K562 (cell line): ENCODE measurements at regions not wholly inside any gene's neighbourhood (a gene's known extent, or its start where the extent isn't known, plus 50 kb on each side); places are given as distances from the start of the nearest gene placed in this dataset. TPM values are rescaled to one million over a fixed set of nuclear protein-coding genes. Genes with fewer than 3 reads are reported as not detected.

ENCODE experiments used
- ATAC-seq: fragments of 200-7000 bp; cut with Tn5 transposase; 3 replicates; pipeline ENCODE4 v1.9.1; 2020; ENCODE audit warnings: moderate library complexity
- BruUV-seq: library from RNA; stranded (reverse); fragments of 400-500 nt; replicated peaks from 2 replicates; lab custom pipeline; 2021; lab: Mats Ljungman, UMichigan
- CTCF ChIA-PET: fragments of 300-600 bp; formaldehyde crosslinking; extraction: SDS; loops from one replicate; lab custom pipeline; 2021; ENCODE audit warnings: low intra/inter-chr PET ratio; lab: Yijun Ruan, JAX
- POLR2A ChIA-PET: fragments of 300-600, 350-650 bp; sonication (Branson Sonifier 250); formaldehyde crosslinking; extraction: SDS; loops from one replicate; lab custom pipeline; 2021; ENCODE audit warnings: antibody characterized with exemption, inconsistent platforms; lab: Yijun Ruan, JAX
- DNase-seq, 4 experiments: peaks; one replicate each; pipeline versions ENCODE4 v3.0.0 to v3.0.0-alpha.2; 2011 to 2018; ENCODE audit warnings: low spot score in 3 of 4, mixed read lengths in 3 of 4; ENCODE audit errors: extremely low read depth in 1 of 4
- FAIRE-seq: peaks from 2 replicates; lab custom pipeline; 2011; peaks lifted over from hg19 to GRCh38; lab: Jason Lieb, UNC
- H2AFZ ChIP-seq: 2 replicates; pipeline ENCODE4 v1.6.0; 2011; ENCODE audit warnings: low read depth, low read length, control low read depth, inconsistent platforms
- H3K27ac ChIP-seq: fragments of 200-600 bp; 3 replicates; pipeline ENCODE4 v1.8.0; 2011; ENCODE audit warnings: low read depth, mild to moderate bottlenecking, control low read depth, inconsistent platforms, low read length, moderate library complexity, mixed read lengths; ENCODE audit errors: extremely low read depth
- H3K27me3 ChIP-seq, 2 experiments: fragments of 300-600 bp in 1 of 2; 2 replicates in 1 of 2; 3 replicates in 1 of 2; pipeline versions ENCODE4 v1.6.0 to v1.8.0; 2011; ENCODE audit warnings: inconsistent platforms in 2 of 2, low read length in 2 of 2, mild to moderate bottlenecking in 1 of 2, mixed read lengths in 1 of 2, moderate library complexity in 1 of 2; ENCODE audit not compliant: control insufficient read depth in 2 of 2, insufficient read depth in 2 of 2
- H3K36me3 ChIP-seq: fragments of 300-600 bp; 3 replicates; pipeline ENCODE4 v1.8.0; 2011; ENCODE audit warnings: mild to moderate bottlenecking, low read length, inconsistent platforms; ENCODE audit not compliant: control insufficient read depth, insufficient read depth
- H3K4me1 ChIP-seq, 2 experiments: fragments of 200-600 bp in 1 of 2; replicated peaks in 1 of 2; 2 replicates in 1 of 2; 3 replicates in 1 of 2; pipeline versions ENCODE4 v1.5.1 to v1.8.0; 2011; ENCODE audit warnings: inconsistent platforms in 2 of 2, low read length in 2 of 2, mild to moderate bottlenecking in 1 of 2, mixed read lengths in 1 of 2, moderate library complexity in 1 of 2; ENCODE audit not compliant: control insufficient read depth in 2 of 2, insufficient read depth in 2 of 2
- H3K4me2 ChIP-seq: 2 replicates; pipeline ENCODE4 v1.6.1; 2011; ENCODE audit warnings: low read length, control low read depth, inconsistent platforms, mixed read lengths; ENCODE audit not compliant: insufficient read depth
- H3K4me3 ChIP-seq: fragments of 200-600 bp; sonication (generic), shearing (Covaris generic); 2 replicates; pipeline ENCODE4 v1.5.1; 2016; ENCODE audit warnings: control low read depth, inconsistent platforms
- H3K79me2 ChIP-seq: fragments of 200-600 bp; 3 replicates; pipeline ENCODE4 v1.8.0; 2011; ENCODE audit warnings: low read length, inconsistent platforms; ENCODE audit not compliant: control insufficient read depth, insufficient read depth
- H3K9ac ChIP-seq, 2 experiments: 2 replicates each; pipeline versions ENCODE4 v1.6.0 to v1.6.1; 2011; ENCODE audit warnings: low read depth in 2 of 2, low read length in 2 of 2, control low read depth in 1 of 2, inconsistent platforms in 1 of 2, mild to moderate bottlenecking in 1 of 2, mixed read lengths in 1 of 2; ENCODE audit not compliant: insufficient read depth in 1 of 2
- H3K9me1 ChIP-seq: one replicate; pipeline ENCODE4 v1.6.0; 2011; ENCODE audit warnings: inconsistent platforms, mild to moderate bottlenecking, low read length, moderate library complexity; ENCODE audit not compliant: control insufficient read depth, insufficient read depth
- H3K9me3 ChIP-seq: replicated peaks from 2 replicates; pipeline ENCODE4 v1.5.1; 2011; ENCODE audit warnings: low read depth, low read length, inconsistent platforms; ENCODE audit not compliant: control insufficient read depth, insufficient read depth
- H4K20me1 ChIP-seq: replicated peaks from 2 replicates; pipeline ENCODE4 v1.6.1; 2011; ENCODE audit warnings: low read length, inconsistent platforms, mixed read lengths; ENCODE audit not compliant: control insufficient read depth, insufficient read depth
- ATF7 ChIP-seq: fragments of 450-650 bp; IDR thresholded peaks from 2 replicates; pipeline ENCODE4 v1.7.1; 2014; ENCODE audit warnings: mild to moderate bottlenecking, moderate library complexity
- FUS ChIP-seq: fragments of 200-400 bp; formaldehyde crosslinking; optimal IDR thresholded peaks from 2 replicates; pipeline ENCODE3; 2017; ENCODE audit warnings: low read depth, low read length
- HEY1 ChIP-seq: fragments of 250-450 bp; sonication (Bioruptor Pico); IDR thresholded peaks from 2 replicates; pipeline ENCODE4 v1.5.0; 2020; ENCODE audit warnings: mild to moderate bottlenecking, moderate library complexity, borderline replicate concordance
- HOXB6 ChIP-seq: fragments of 250-450 bp; sonication (Bioruptor Pico); IDR thresholded peaks from 2 replicates; pipeline ENCODE4 v1.5.1; 2022; ENCODE audit warnings: mild to moderate bottlenecking, borderline replicate concordance
- MAFF ChIP-seq: IDR thresholded peaks from 2 replicates; pipeline ENCODE4 v1.6.1; 2012; ENCODE audit warnings: low read length, improper control_type of control experiment
- RBBP5 ChIP-seq: fragments of 200-600 bp; sonication (generic); IDR thresholded peaks from 2 replicates; pipeline ENCODE4 v1.6.1; 2012; ENCODE audit warnings: borderline replicate concordance, mild to moderate bottlenecking, low read length, control low read depth, inconsistent platforms; ENCODE audit not compliant: insufficient read depth, poor library complexity, severe bottlenecking
- SAFB2 ChIP-seq: fragments of 200-400 bp; formaldehyde crosslinking; IDR thresholded peaks from 2 replicates; pipeline ENCODE4 v1.6.1; 2018; ENCODE audit warnings: borderline replicate concordance, low read length, low read depth, moderate library complexity; ENCODE audit not compliant: severe bottlenecking
- SNIP1 ChIP-seq: fragments of 450-650 bp; IDR thresholded peaks from 2 replicates; pipeline ENCODE4 v1.7.1; 2017; ENCODE audit warnings: low read depth, mild to moderate bottlenecking
- TAL1 ChIP-seq: fragments of 450-650 bp; IDR thresholded peaks from 2 replicates; pipeline ENCODE4 v1.6.1; 2016; ENCODE audit warnings: mild to moderate bottlenecking
- TBL1XR1 ChIP-seq, 2 experiments: IDR thresholded peaks; 2 replicates each; pipeline ENCODE4 v1.6.1; 2012; ENCODE audit warnings: improper control_type of control experiment in 2 of 2, low read length in 2 of 2, mild to moderate bottlenecking in 1 of 2
- ZBTB1 ChIP-seq: sonication (generic); formaldehyde crosslinking; IDR thresholded peaks from 2 replicates; pipeline ENCODE4 v1.8.1; 2023; ENCODE audit warnings: missing genetic modification reagents, low read depth, mild to moderate bottlenecking, borderline replicate concordance
- ZNF175 ChIP-seq: fragments of 200-800 bp; sonication (Bioruptor generic); IDR thresholded peaks from 2 replicates; pipeline ENCODE4 v1.6.1; 2016; ENCODE audit warnings: low read depth, mild to moderate bottlenecking, missing genetic modification characterization, missing compliant biosample characterization
- ZNF232 ChIP-seq: sonication (generic); formaldehyde crosslinking; IDR thresholded peaks from 2 replicates; pipeline ENCODE4 v1.8.0; 2022; ENCODE audit warnings: mild to moderate bottlenecking, missing genetic modification reagents
- ZNF253 ChIP-seq: fragments of 250-450 bp; sonication (Bioruptor Pico); conservative IDR thresholded peaks from 2 replicates; pipeline ENCODE4 v1.6.1; 2021; ENCODE audit warnings: mild to moderate bottlenecking
- ZNF507 ChIP-seq: conservative IDR thresholded peaks from 2 replicates; pipeline ENCODE4 v1.6.1; 2017; ENCODE audit warnings: missing genetic modification characterization, missing compliant biosample characterization
- ZNF77 ChIP-seq: fragments of 250-450 bp; sonication (Bioruptor Pico); IDR thresholded peaks from 2 replicates; pipeline ENCODE4 v1.5.0; 2020
- WGBS: fragments of 100-300 bp; shearing (Covaris generic); methylation state at CpG from one replicate; pipeline ENCODE4 v1.1.6; 2016; ENCODE audit warnings: low coverage, mixed read lengths; ENCODE audit not compliant: insufficient coverage; ENCODE audit errors: missing lambda C conversion rate; 5-methylcytosine and 5-hydroxymethylcytosine counted together
- in situ Hi-C: fragments of 300-500 bp; cut with MboI; formaldehyde crosslinking; loops from 4 replicates; pipeline ENCODE4 v1.15.0; 2018; ENCODE audit warnings: inconsistent platforms, mixed read lengths
- intact Hi-C: fragments of 100-400 bp; cut with micrococcal nuclease; formaldehyde crosslinking; loops from 2 replicates; pipeline ENCODE4 v1.14.2; 2022
- small RNA-seq: library from RNA; depleted of rRNA; stranded (forward); fragments of <200 nt; gene quantifications from one replicate; pipeline ENCODE3, GENCODE V24; 2014

DNA sequence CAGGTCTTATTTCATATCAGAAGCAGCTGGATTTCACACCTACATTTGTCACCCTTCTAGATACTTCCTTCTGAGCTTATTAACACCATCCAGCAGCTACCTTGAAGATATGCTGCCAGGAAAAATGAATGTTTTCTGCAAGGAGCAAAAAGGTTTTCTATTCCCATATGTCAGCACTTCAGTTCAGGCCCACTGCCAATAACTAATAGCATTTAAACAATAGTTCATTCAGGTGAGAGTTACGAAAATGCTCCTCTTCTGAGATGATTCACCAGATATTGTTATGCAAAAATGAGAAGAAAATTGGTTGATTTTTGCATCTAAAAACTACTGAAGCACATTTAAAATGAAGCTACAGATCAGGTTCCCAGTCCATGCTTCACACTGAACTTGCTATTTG lies 56.4 kb upstream of the ISL1 start:
- POLR2A ChIA-PET: no interaction called here
- H3K27me3 ChIP-seq: no peaks in the 10 kb centered on the region
- H3K4me3 ChIP-seq: no peak overlapping the region
- no peaks in the 10 kb centered on the region for H3K9me1 ChIP-seq
- H3K27ac ChIP-seq: no peak overlapping the region
- no peaks in the 10 kb centered on the region for H4K20me1 ChIP-seq
- no peaks in the 10 kb centered on the region for H3K4me1 ChIP-seq
- intact Hi-C loops (no loop called here), in situ Hi-C loops (no loop called here)
- no peak for ATAC-seq
- BruUV-seq: no TSS peak
- no peak for DNase-seq
- H3K9ac ChIP-seq: no peak overlapping the region
- FAIRE-seq: no peak
- 0 out of 2 replicates have a peak, but pooled peaks cover under 1% of the 10 kb centered on the region for H3K9me3 ChIP-seq
- no peak overlapping the region for H3K4me2 ChIP-seq
- no peaks in the 10 kb centered on the region for H3K79me2 ChIP-seq
- WGBS: 0% methylated on average over 1 of the region's 1 CpG
- no peaks in the 10 kb centered on the region for H3K36me3 ChIP-seq
- H2AFZ ChIP-seq: no peak overlapping the region
- CTCF ChIA-PET: no interaction called here
- TF ChIP-seq ZBTB1 (no peak), ZNF507 (tag) (no peak), ZNF232 (CRISPR knock-in tag) (no peak), ZNF175 (CRISPR knock-in tag) (no peak), TAL1 (no peak), SNIP1 (no peak), HEY1 (CRISPR knock-in tag) (no peak), ATF7 (no peak), ZNF77 (CRISPR knock-in tag) (no peak), ZNF253 (no peak), RBBP5 (no peak), HOXB6 (CRISPR knock-in tag) (no peak), MAFF (no peak), FUS (no peak), SAFB2 (no peak), TBL1XR1 (IDR thresholded peaks at IDR 0.05; ENCODE audit: low read length in 2 of 2) (no peak)

Small RNA genes in the stretch of these regions (small RNA-seq; reads per million reads assigned to genes)
- gene AC022441.3 (not detected), gene RNU6-1296P (not detected), gene RNU6-480P (not detected)
